22Rv1 (cell line): ENCODE measurements at regions not wholly inside any gene's neighbourhood (a gene's known extent, or its start where the extent isn't known, plus 50 kb on each side); places are given as distances from the start of the nearest gene placed in this dataset.

Source experiments
- H3K27ac ChIP-seq: fragments of 450-650 bp; 2 replicates; pipeline ENCODE4 v1.5.1; 2017
- CTCF ChIP-seq: fragments of 450-650 bp; IDR thresholded peaks from 2 replicates; pipeline ENCODE4 v1.5.1; 2017; ENCODE audit warnings: mild to moderate bottlenecking
- ZFX ChIP-seq: fragments of 450-650 bp; IDR thresholded peaks from 2 replicates; pipeline ENCODE4 v1.6.1; 2017; ENCODE audit warnings: antibody characterized with exemption, borderline replicate concordance

GRCh38 chr2:19109518-19109917, 248.9 kb downstream of the OSR1 start:
- TF ChIP-seq ZFX (no peak), CTCF (no peak)
- no peak overlapping the region for H3K27ac ChIP-seq

- TF ChIP-seq ZFX (no peak), CTCF (no peak)
- no peak overlapping the region for H3K27ac ChIP-seq
Observed at GRCh38 chr2:19106376-19106775, 252.0 kb downstream of the OSR1 start.

GRCh38 chr2:19104503-19104902, 253.9 kb downstream of the OSR1 start:
- no peak overlapping the region for H3K27ac ChIP-seq
- TF ChIP-seq ZFX (no peak), CTCF (no peak)

GRCh38 chr2:19102696-19103423, 255.6 kb downstream of the OSR1 start:
- no peak for TF ChIP-seq ZFX
- no peak for TF ChIP-seq CTCF
- no peak overlapping the region for H3K27ac ChIP-seq

- no peak for TF ChIP-seq CTCF
- TF ChIP-seq ZFX: no peak
Observed at GRCh38 chr2:19101968-19102367, 256.5 kb downstream of the OSR1 start.

GRCh38 chr2:19100570-19100969, 257.9 kb downstream of the OSR1 start:
- H3K27ac ChIP-seq: no peak overlapping the region
- TF ChIP-seq CTCF: no peak
- no peak for TF ChIP-seq ZFX

More at GRCh38 chr2:19101968-19102367, 256.5 kb downstream of the OSR1 start:
- no peak overlapping the region for H3K27ac ChIP-seq

- TF ChIP-seq ZFX: no peak
- no peak for TF ChIP-seq CTCF
- no peak overlapping the region for H3K27ac ChIP-seq
Observed at GRCh38 chr2:19099181-19099580, 259.2 kb downstream of the OSR1 start.
